ENCODE measurements at regions not wholly inside any gene's neighbourhood (a gene's known extent, or its start where the extent isn't known, plus 50 kb on each side); places are given as distances from the start of the nearest gene placed in this dataset.

DNA sequence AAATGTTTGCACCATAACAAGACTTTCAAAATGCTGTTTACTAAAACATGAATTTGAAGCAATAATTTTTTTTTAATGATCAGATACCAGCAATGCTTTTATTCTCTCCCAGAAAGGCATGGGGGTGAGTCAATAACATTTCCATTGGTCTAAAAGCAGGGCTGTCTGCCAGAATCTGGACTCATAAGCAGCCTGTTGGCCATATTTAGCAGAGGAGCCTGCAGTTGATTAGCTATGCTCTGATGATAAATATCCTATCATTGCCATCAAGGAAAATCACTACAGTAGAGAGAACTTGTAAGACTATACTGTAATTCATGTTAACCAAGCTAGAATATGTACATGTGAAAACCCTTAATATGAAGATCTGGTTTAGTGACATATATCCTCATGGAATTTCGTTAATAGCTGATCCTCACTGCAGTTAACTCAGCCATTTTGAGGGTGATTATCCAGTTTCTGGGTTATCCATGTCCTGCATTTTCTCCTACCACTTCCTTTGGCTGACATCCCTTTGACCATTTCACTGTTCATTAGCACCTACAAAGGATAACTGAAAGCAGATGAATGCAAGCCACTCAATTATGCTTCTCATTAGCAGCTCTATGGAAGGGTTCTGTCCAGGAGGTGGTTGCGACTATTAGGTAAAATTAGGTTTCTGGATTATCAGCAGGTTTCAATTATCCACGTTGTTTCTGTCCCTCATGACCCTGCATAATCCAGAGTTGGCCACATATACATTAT, 72.9 kb upstream of the DIAPH2 start:
- H3K9me3 Mint-ChIP-seq = no peaks in the 10 kb centered on the region
- no peak for TF ChIP-seq CTCF (conservative IDR thresholded peaks at IDR 0.05)
- H3K4me1 Mint-ChIP-seq (ENCODE audit: unreplicated experiment) = no peaks in the 10 kb centered on the region
- H3K4me3 Mint-ChIP-seq = no peak overlapping the region
- no peak for DNase-seq (ENCODE audit: extremely low spot score, unreplicated experiment)
- no peaks in the 10 kb centered on the region for H3K27me3 Mint-ChIP-seq
- H3K27ac Mint-ChIP-seq = no peak overlapping the region
- no peaks in the 10 kb centered on the region for H3K36me3 Mint-ChIP-seq

GRCh38 chrX:96615448-96615847, 69.2 kb upstream of the DIAPH2 start:
- TF ChIP-seq CTCF (conservative IDR thresholded peaks at IDR 0.05) = no peak

DNA sequence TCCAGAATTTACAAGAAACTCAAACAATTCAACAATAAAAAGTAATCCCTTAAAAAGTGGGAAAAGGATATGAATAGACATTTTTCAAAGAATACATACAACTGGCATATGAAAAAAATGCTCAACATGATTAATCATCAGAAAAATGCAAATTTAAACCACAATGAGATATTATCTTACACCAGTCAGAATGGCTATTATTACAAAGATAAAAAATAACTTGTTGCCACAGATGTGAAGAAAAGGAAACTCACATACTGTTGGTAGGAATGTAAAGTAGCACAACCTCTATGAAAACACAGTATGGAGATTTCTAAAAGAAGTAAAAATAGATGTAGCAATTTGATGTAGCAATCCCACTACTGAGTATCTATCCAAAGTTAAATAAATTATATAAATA, 65.1 kb upstream of the DIAPH2 start:
- H3K27me3 Mint-ChIP-seq = no peaks in the 10 kb centered on the region
- no peak overlapping the region for H3K27ac Mint-ChIP-seq
- H3K4me3 Mint-ChIP-seq = no peak overlapping the region
- no peak for DNase-seq (ENCODE audit: extremely low spot score, unreplicated experiment)
- TF ChIP-seq CTCF (conservative IDR thresholded peaks at IDR 0.05) = no peak
- no peaks in the 10 kb centered on the region for H3K36me3 Mint-ChIP-seq
- H3K9me3 Mint-ChIP-seq = no peaks in the 10 kb centered on the region
- H3K4me1 Mint-ChIP-seq (ENCODE audit: unreplicated experiment) = no peaks in the 10 kb centered on the region

More at GRCh38 chrX:96615448-96615847, 69.2 kb upstream of the DIAPH2 start:
- Mint-ChIP-seq H3K36me3 (no peaks in the 10 kb centered on the region), H3K4me1 (ENCODE audit: unreplicated experiment) (no peaks in the 10 kb centered on the region), H3K4me3 (no peak overlapping the region), H3K9me3 (no peaks in the 10 kb centered on the region), H3K27ac (no peak overlapping the region), H3K27me3 (no peaks in the 10 kb centered on the region)
- no peak for DNase-seq (ENCODE audit: extremely low spot score, unreplicated experiment)

DNA sequence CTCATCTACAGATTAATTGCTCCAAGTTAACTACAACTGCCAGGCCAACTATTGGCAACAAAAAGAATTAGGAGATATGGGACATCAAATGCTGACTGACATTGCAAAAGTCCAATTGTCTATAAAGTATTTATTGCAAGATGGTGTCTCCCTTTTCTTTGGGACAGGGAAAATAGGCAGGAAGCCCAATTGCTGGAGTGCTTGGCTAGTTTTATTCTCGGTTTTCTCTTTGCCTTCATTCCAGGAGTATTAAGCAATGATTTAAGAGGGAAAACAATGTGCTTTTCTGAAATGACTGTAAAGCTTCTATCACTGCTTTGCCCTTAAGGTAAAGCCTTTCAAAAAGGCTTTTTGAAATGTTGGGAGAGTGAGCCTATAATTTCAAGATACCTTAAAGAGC, 62.8 kb upstream of the DIAPH2 start:
- no peak for DNase-seq (ENCODE audit: extremely low spot score, unreplicated experiment)
- H3K27me3 Mint-ChIP-seq = peaks cover 3% of the 10 kb centered on the region
- H3K27ac Mint-ChIP-seq = no peak overlapping the region
- no peaks in the 10 kb centered on the region for H3K9me3 Mint-ChIP-seq
- H3K36me3 Mint-ChIP-seq = no peaks in the 10 kb centered on the region
- no peaks in the 10 kb centered on the region for H3K4me1 Mint-ChIP-seq (ENCODE audit: unreplicated experiment)
- H3K4me3 Mint-ChIP-seq = no peak overlapping the region
- no peak for TF ChIP-seq CTCF (conservative IDR thresholded peaks at IDR 0.05)

Measured in type B pancreatic cell (in vitro differentiated cells).